GM12892 (cell line): ENCODE measurements at regions not wholly inside any gene's neighbourhood (a gene's known extent, or its start where the extent isn't known, plus 50 kb on each side); places are given as distances from the start of the nearest gene placed in this dataset.

ENCODE experiments used
- POLR2A ChIP-seq: IDR thresholded peaks from 2 replicates; pipeline ENCODE4 v1.6.1; 2011; ENCODE audit warnings: low read depth, low read length, control low read depth
- POLR2AphosphoS5 ChIP-seq: IDR thresholded peaks from 2 replicates; pipeline ENCODE4 v1.6.1; 2011; ENCODE audit warnings: low read depth, low read length, control low read depth

GRCh38 chr20:11064946-11065345, 391.1 kb upstream of the JAG1 start:
- TF ChIP-seq POLR2A = no peak
- no peak for TF ChIP-seq POLR2AphosphoS5
